ENCODE measurements at regions not wholly inside any gene's neighbourhood (a gene's known extent, or its start where the extent isn't known, plus 50 kb on each side); places are given as distances from the start of the nearest gene placed in this dataset.
"Not testable (repeated sequence)": the region's sequence is repeated elsewhere in the genome, so short reads cannot be mapped to it uniquely, and the experiment has no call there.

DNA sequence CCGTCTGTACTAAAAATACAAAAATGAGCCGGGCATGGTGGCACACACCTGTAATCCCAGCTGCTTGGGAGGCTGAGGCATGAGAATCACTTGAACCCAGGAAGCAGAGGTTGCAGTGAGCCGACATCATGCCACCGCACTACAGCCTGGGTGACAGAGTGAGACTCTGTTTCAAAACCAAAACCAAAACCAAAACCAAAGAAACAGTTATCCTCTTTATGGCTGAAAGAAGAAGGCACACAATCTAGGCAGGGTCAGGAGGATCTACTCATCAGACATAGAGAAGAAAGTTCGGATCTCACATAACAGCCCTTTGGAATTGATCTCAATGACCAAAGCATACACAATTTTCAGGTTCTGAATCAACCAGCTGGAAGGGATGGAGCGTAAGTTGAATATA lies 411.3 kb upstream of the SLC35B3 start:
- DNase-seq: not testable (repeated sequence)

DNA sequence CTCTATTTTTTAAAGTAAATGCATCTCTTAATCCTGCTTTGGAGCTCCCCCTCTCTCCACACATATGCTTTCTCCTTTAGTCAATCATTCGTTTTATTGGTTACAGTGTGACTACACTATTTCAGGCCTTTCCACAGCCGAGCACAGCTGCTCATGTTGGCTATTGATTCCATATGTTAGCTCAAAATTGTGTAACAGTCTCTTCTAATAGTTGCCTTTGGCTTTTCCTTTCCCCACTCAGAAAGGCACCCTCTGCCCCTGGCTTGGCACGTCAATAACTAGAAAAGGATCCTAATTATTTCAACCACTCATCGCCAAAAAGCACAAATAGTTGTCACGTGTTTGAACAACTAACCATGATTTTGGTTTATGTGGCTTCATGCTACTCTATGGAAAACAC lies 410.3 kb upstream of the SLC35B3 start:
- DNase-seq: no peak

GRCh38 chr6:8844968-8845367 lies 409.6 kb upstream of the SLC35B3 start:
- DNase-seq: no peak

DNA sequence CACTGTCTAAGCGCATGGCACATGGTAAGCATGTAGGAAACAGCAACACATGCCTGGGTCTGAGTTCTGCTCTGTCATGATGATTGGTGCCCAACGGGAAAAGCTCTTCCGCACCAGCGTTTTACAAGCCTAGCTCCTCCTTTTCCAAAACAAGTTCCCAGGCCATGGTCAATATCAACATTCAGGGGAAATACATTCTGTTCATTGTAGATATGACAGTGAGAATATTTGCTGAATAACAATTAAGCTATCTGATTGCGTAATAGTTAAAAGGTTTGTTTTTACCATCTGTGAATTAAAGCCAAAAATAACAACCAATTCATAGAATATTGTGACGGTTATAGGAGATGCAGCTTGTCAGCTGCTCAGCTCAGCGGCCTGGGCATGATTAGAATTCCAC lies 404.3 kb upstream of the SLC35B3 start:
- DNase-seq: no peak

DNA sequence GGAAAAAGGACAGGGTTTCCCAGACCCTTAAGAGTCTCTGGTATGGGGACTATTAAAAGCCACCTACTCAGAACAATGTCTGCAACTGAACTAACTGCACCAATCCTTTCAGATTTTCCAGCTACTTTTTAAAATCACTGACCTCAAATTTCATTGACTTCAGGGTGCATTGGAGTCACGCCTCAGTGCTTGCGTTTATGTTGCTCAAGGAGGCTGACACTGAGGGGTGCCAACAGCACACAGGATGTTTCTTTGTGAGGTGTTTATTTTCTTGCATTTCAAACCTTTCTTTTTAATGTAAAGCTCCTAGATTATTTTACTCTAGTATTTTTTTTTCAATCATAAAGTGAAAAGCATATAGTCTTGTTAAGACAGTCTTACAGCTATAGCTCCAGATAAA lies 402.0 kb upstream of the SLC35B3 start:
- no peak for DNase-seq

DNA sequence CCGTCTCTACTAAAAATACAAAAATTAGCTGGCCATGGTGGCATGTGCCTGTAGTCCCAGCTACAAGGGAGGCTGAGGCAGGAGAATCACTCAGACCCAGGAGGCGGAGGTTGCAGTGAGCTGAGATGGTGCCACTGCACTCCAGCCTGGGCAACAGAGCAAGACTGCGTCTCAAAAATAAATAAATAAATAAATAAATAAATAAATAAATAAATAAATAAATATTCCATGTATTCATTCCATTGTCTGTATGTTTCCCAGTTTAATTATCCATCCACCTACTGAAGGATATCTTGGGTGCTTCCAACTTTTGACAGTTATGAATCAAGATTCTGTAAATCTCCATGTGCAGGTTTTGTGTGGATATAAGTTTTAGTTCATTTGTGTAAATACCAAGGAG lies 397.4 kb upstream of the SLC35B3 start:
- DNase-seq: not testable (repeated sequence)

- no peak for DNase-seq
Measured at GRCh38 chr6:8831366-8832152, 396.2 kb upstream of the SLC35B3 start.

DNA sequence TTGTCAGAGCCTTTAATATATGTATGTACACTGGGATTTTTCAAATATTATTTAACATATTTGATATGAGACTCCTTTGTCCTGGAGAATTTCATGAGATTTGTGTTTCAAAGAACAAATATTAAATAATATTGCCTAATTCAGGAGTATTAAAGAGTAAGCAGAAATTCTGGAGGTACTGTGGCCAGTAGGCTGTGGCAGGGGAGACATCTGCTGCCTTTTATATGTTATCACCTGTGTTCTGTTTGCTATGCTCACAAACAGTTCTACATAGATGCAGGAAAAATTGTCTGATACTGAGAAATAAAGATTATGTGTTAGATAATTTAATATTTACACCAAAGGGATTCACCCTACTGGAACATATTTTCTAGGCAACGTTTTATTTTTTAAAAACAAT lies 395.4 kb upstream of the SLC35B3 start:
- DNase-seq: no peak

- no peak for DNase-seq
Measured at GRCh38 chr6:8829796-8830195, 394.5 kb upstream of the SLC35B3 start.

GRCh38 chr6:8829296-8829695 lies 394.0 kb upstream of the SLC35B3 start:
- DNase-seq: no peak

- DNase-seq: no peak
Measured at GRCh38 chr6:8828376-8828775, 393.0 kb upstream of the SLC35B3 start.

DNA sequence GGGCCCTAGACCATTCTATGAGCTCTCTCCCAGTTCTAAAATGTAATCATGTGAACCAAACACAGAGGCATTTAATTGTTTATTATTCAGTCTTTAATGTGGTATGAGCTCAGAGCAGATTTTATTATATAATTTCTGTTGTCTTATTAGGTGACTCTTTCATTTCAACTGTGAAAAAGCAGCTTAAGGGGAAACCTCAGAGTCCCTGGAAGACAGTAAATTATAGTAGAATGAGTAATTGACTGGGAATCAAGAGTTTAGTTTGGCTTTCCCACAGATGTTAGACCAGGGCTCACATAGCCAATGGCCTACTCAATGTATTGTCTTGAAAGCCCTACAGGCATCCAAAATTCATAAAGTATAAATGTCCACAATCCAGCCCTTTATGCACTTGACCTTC lies 390.4 kb upstream of the SLC35B3 start:
- DNase-seq: no peak

- no peak for DNase-seq
Measured at GRCh38 chr6:8821981-8822381, 386.6 kb upstream of the SLC35B3 start.

DNA sequence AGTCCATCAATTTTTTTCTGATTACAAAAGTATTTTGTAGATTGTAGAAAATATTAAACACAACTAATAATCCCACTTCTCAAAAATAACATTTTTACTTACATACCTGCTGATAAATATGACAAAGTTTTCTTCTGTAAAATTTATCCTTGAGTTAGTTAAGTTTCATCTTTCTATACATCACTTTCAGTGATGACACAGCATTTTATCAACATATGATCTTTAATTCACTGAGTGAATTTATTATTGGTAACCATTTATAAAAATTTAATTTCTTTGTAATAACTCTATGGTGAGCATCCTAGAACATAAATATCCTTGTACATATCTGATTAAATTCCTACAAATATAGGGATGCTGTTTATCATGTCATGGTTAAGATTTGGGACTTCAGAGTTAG lies 385.0 kb upstream of the SLC35B3 start:
- no peak for DNase-seq

DNA sequence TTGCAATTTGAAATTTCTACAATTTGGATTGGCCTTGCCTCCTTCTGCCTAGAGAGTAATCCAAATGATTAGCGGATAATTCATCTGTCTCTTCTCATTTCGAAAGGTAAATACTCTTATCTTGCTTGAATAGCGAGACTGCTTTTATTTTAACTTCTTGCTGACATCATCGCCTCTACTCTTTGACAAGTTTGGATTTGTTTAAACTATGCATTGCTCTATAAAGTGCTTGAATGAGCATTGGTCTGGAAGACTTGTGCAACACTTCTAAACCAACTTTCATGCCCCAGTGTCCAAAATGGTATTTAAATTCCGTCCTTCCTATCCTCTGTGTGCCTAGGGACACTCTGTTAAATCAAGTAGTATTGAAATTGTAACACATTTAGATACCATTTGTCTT lies 384.1 kb upstream of the SLC35B3 start:
- no peak for DNase-seq

DNA sequence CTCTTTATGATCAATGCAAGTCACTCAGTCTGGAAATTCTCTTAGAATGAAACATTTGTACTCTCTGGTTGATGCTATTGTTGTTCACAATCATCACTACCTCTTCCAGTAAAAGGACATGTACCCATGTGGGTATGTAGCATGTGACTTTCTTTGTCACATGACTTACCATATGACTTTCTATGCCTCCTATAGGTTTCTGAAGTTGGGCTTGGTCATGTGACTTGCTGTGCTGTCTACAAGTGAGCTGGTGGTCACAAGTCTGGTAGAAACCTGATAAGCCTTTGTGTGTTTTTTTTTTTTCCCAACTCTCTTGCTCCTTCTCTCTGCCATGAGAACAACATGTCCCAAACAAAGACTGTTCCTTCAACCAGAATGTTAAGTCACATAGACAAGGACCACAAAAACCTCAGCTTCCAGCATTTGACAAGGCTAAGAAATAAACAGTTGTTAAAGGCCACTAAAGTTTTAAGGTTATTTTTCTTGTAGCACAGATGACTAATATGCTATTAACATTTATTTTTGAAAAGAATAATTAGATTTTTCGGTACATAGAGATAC lies 379.2 kb upstream of the SLC35B3 start:
- DNase-seq: no peak

DNA sequence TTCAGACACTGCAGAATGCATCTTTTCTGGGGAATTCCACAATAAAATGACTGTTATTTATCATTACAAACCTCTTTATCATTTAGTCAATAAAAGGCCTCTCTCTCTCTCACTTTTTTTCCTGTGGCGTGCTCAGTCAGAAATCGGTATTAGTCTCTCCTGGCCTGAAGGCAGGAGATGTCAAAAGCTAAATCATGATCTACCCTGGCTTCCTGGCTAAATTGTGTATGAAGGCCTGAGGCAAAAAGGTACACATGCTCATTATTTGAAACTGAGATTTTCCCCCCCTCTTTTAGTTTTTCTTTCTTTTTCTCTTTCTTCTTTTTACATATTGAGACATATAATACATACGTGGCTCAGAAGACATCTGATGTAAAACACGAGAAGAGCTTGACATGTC lies 375.0 kb upstream of the SLC35B3 start:
- DNase-seq: no peak

DNA sequence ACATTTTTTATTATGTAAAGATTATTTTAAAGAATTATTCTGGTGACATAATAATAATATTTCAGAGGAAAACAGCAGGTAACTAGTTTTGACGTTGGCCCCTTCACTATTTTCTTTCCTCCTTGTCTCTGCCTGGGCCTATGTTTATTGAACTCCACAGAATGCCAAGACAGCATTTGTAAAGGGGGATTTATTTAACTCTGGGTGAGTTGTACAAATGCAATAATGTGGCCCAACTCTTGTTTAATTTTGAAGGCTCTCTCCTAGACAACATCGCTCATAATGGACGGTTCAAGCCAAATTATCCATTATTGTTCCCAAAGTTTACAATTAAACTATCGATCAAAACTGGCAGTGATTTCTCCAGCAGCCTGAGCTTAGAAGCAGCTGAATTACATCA lies 374.3 kb upstream of the SLC35B3 start:
- no peak for DNase-seq

- no peak for DNase-seq
Measured at GRCh38 chr6:8803181-8803760, 367.9 kb upstream of the SLC35B3 start.

DNA sequence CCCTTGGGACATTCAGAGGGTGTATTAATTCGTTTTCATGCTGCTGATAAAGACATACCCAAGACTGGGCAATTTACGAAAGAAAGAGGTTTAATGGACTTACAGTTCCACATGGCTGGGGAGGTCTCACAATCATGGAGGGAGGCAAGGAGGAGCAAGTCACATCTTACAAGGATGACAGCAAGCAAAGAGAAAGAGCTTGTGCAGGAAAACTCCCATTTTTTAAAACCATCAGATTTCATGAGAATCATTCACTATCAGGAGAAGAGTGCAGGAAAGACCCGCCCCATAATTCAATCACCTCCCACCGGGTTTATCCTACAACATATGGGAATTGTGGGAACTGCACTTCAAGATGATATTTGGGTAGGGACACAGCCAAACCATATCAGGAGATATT lies 367.1 kb upstream of the SLC35B3 start:
- not testable (repeated sequence) for DNase-seq

GRCh38 chr6:8794420-8794819 lies 359.1 kb upstream of the SLC35B3 start:
- no peak for DNase-seq

DNA sequence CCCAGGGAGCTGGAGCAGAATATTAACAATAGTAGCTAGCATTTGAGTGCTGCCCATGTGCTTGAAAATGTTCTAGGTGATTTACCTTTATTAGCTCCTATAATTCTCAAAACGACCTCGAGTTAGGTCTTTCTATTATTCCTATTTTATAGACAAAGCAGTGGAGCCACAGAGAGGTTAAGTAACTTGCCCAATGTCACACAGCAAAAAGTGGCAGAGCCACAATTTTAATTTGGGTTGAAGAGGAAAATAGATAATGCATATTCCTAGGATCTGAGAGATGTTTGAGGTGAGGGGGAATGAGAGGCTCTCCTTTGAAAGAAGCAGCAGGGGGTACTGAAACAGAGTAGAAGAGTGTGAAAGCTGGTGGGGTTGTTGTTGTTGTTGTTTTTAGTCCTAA lies 354.5 kb upstream of the SLC35B3 start:
- DNase-seq: no peak

GRCh38 chr6:8785223-8785622 lies 349.9 kb upstream of the SLC35B3 start:
- no peak for DNase-seq

DNA sequence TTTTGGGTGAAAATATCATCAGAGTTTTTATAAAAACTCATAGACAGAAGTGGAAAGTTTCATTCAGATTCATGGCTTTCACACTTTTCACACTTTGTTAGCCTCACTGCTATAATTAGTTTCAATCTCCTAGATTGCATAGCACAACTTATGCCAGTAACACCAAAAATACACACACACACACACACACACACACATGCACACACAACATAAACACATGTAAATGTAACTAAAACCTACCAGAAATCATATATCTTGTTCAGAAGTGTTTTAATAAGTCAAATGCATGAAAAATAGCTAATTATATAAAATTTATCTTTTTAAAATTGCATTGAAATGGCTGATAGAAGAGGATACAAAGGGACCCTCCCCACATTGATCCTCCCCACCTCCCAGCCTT lies 347.8 kb upstream of the SLC35B3 start:
- DNase-seq: no peak

DNA sequence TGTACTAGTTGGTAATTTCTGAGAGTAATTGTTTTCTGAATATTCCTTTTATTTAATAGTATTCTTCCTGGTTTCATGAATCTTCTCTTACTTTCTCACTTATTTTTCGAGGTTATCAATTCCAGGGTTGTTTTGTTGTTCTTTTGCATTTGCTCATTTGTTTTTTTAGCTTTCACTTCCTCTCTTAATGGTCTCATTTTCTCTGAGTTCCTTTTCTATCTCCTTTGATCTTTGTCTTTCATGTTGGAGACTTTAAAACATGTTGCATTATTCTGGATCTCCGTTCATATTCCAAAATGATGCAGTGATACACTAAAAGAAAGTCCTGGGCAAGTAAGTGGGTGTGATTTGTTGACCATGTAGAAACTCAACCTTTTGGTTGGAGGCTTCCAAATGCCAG lies 345.3 kb upstream of the SLC35B3 start:
- no peak for DNase-seq

Data from stimulated activated CD4-positive, alpha-beta T cell treated with anti-CD3 and anti-CD28 coated beads, Interleukin-4, amount 100 ng/mL, for 4 hours (primary cell).